ENCODE measurements at regions not wholly inside any gene's neighbourhood (a gene's known extent, or its start where the extent isn't known, plus 50 kb on each side); places are given as distances from the start of the nearest gene placed in this dataset.
"Not testable (repeated sequence)": the region's sequence is repeated elsewhere in the genome, so short reads cannot be mapped to it uniquely, and the experiment has no call there.

GRCh38 chr12:38113991-38114390 lies 202.6 kb upstream of the ALG10B start:
- H3K9me3 ChIP-seq (ENCODE audit: control insufficient read depth, insufficient read depth, low read length): peaks cover 28% of the 10 kb centered on the region
- no peak overlapping the region for H3K27ac ChIP-seq (ENCODE audit: low read depth, low read length)
- TF ChIP-seq CTCF (IDR thresholded peaks at IDR 0.05; ENCODE audit: low read depth, low read length): no peak
- H3K4me3 ChIP-seq (ENCODE audit: low read depth, low read length): no peak overlapping the region
- ChIA-PET CTCF (no interaction called here), POLR2A (no interaction called here)
- no peak for DNase-seq (ENCODE audit: low read depth, low spot score)
- H3K27me3 ChIP-seq (ENCODE audit: control insufficient read depth, insufficient read depth, low read length): no peaks in the 10 kb centered on the region

DNA sequence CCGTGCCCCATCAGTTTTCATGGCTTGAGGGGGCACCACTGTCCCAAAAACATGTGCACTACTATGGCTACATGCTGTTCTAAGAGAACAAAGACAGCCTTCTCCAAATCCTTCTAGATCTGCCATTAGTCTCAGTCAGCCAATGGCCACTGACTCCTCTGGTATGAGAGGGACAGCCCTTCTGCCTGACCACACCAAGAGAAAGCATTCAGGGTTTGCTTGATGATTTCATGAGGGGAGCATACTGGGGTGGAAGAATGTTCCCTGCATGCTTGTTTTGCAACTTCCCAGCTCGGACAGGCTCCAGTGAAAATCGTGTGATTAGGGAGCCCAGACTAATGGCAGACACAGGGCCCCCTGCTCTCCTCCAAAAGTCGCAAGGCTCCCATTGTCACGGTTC lies 199.6 kb upstream of the ALG10B start:
- DNase-seq (ENCODE audit: low read depth, low spot score): no peak
- Histone ChIP-seq H3K4me3 (ENCODE audit: low read depth, low read length) (no peak overlapping the region), H3K9me3 (ENCODE audit: control insufficient read depth, insufficient read depth, low read length) (peaks cover 26% of the 10 kb centered on the region), H3K27me3 (ENCODE audit: control insufficient read depth, insufficient read depth, low read length) (no peaks in the 10 kb centered on the region), H3K27ac (ENCODE audit: low read depth, low read length) (no peak overlapping the region)
- CTCF ChIA-PET: no interaction called here
- POLR2A ChIA-PET: no interaction called here
- TF ChIP-seq CTCF (IDR thresholded peaks at IDR 0.05; ENCODE audit: low read depth, low read length): no peak

- ChIA-PET CTCF (no interaction called here), POLR2A (no interaction called here)
- Histone ChIP-seq H3K27ac (ENCODE audit: low read depth, low read length) (no peak overlapping the region), H3K9me3 (ENCODE audit: control insufficient read depth, insufficient read depth, low read length) (peaks cover 24% of the 10 kb centered on the region), H3K27me3 (ENCODE audit: control insufficient read depth, insufficient read depth, low read length) (no peaks in the 10 kb centered on the region), H3K4me3 (ENCODE audit: low read depth, low read length) (no peak overlapping the region)
- TF ChIP-seq CTCF (IDR thresholded peaks at IDR 0.05; ENCODE audit: low read depth, low read length): no peak
- DNase-seq (ENCODE audit: low read depth, low spot score): no peak
Observed at GRCh38 chr12:38118632-38119031, 197.9 kb upstream of the ALG10B start.

DNA sequence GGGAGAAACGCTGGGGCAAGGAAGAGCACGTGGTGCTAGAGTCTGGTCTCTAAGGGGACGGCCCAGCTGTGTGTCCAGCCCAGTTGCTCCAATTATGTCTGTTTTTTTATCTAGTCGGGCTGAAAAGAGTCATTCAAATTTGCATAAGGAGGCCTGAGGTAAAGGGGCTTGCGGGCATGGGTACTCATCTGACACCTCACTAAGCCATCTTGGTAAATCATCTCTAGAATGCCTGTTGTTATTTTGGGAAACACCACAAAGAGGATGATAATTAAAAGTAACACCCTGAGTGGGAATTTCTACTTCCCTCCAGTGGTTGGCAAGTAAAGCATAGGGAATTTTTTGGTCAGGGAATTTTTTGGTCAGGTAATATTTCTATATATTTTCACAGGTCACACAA lies 196.1 kb upstream of the ALG10B start:
- CTCF ChIA-PET: no interaction called here
- no peaks in the 10 kb centered on the region for H3K27me3 ChIP-seq (ENCODE audit: control insufficient read depth, insufficient read depth, low read length)
- H3K9me3 ChIP-seq (ENCODE audit: control insufficient read depth, insufficient read depth, low read length): peaks cover 14% of the 10 kb centered on the region; the same call in 1 of the 2 replicates
- no peak for TF ChIP-seq CTCF (IDR thresholded peaks at IDR 0.05; ENCODE audit: low read depth, low read length)
- no peak for DNase-seq (ENCODE audit: low read depth, low spot score)
- H3K4me3 ChIP-seq (ENCODE audit: low read depth, low read length): no peak overlapping the region
- no peak overlapping the region for H3K27ac ChIP-seq (ENCODE audit: low read depth, low read length)
- POLR2A ChIA-PET: no interaction called here

DNA sequence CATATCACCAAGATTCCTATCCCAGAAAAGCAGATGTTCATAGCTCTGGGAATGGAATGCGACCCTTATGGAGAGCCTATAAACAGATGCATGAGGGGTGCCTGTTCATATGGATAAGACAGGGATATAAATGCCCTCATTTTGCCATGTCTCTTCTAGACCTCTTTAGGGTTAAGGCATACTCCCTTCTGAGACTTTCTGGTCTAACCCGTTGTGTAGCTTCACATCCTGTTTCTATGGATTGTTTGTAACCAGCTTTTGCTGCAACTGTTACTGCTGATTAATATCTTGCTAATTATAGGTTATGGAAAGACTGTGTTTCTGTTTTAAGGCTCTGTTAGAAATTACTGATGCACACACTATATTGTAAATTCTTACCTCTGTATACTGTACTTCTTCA lies 193.5 kb upstream of the ALG10B start:
- H3K27ac ChIP-seq (ENCODE audit: low read depth, low read length); H3K4me3 ChIP-seq (ENCODE audit: low read depth, low read length); DNase-seq (ENCODE audit: low read depth, low spot score); H3K27me3 ChIP-seq (ENCODE audit: control insufficient read depth, insufficient read depth, low read length); H3K9me3 ChIP-seq (ENCODE audit: control insufficient read depth, insufficient read depth, low read length); CTCF ChIA-PET; POLR2A ChIA-PET: not testable (repeated sequence)
